NT2/D1 (cell line): ENCODE measurements at regions not wholly inside any gene's neighbourhood (a gene's known extent, or its start where the extent isn't known, plus 50 kb on each side); places are given as distances from the start of the nearest gene placed in this dataset.

Experiments
- DNase-seq: peaks from one replicate; pipeline ENCODE4 v3.0.0-alpha.2; 2011; ENCODE audit warnings: low read depth, low spot score
- H3K27me3 ChIP-seq: 2 replicates; pipeline ENCODE4 v1.6.0; 2011; ENCODE audit warnings: mild to moderate bottlenecking; ENCODE audit not compliant: insufficient read length, insufficient read depth
- H3K36me3 ChIP-seq: 2 replicates; pipeline ENCODE4 v1.6.1; 2011; ENCODE audit warnings: mild to moderate bottlenecking, low read length, mixed read lengths; ENCODE audit not compliant: insufficient read depth, insufficient read length
- H3K4me1 ChIP-seq: 2 replicates; pipeline ENCODE4 v1.5.1; 2011; ENCODE audit not compliant: insufficient read depth, insufficient read length
- H3K4me3 ChIP-seq: 2 replicates; pipeline ENCODE4 v1.5.1; 2011; ENCODE audit warnings: low read depth; ENCODE audit not compliant: insufficient read length
- H3K9ac ChIP-seq: 2 replicates; pipeline ENCODE4 v1.6.0; 2011; ENCODE audit warnings: low read depth; ENCODE audit not compliant: insufficient read length
- H3K9me3 ChIP-seq: 2 replicates; pipeline ENCODE4 v1.5.1; 2011; ENCODE audit warnings: mild to moderate bottlenecking, low read length; ENCODE audit not compliant: insufficient read depth
- SUZ12 ChIP-seq: IDR thresholded peaks from 2 replicates; pipeline ENCODE4 v1.6.1; 2011; ENCODE audit not compliant: insufficient read length, insufficient read depth; ENCODE audit errors: extremely low read depth
- YY1 ChIP-seq: IDR thresholded peaks from 2 replicates; pipeline ENCODE4 v1.6.1; 2011; ENCODE audit not compliant: insufficient read length, insufficient read depth
- ZNF274 ChIP-seq: IDR thresholded peaks from 2 replicates; pipeline ENCODE4 v1.6.1; 2011; ENCODE audit warnings: mild to moderate bottlenecking, low read depth, low read length

DNA sequence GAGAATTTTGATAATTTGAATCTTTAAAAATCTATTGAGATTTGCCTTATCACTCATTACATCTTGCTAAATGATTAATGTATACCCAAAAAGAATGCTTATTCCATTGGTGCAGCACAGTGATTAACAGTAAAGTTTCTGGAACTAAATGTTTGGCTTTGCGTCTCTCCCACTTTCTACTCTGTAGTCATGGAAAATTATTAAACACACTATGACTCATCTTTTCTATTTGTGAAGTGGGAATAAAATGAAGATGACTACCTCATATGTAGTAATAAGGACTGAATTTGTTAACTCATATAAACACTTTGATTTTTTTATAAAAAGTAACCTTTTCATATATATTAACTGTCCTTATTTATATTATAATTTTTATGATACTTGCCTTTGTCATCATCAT is 118.1 kb downstream of the RERGL start:
- Histone ChIP-seq H3K9me3 (no peaks in the 10 kb centered on the region), H3K27me3 (no peaks in the 10 kb centered on the region), H3K4me3 (no peak overlapping the region), H3K36me3 (no peaks in the 10 kb centered on the region), H3K4me1 (no peaks in the 10 kb centered on the region), H3K9ac (no peak overlapping the region)
- DNase-seq = no peak
- TF ChIP-seq ZNF274 (no peak), YY1 (no peak), SUZ12 (no peak)

DNA sequence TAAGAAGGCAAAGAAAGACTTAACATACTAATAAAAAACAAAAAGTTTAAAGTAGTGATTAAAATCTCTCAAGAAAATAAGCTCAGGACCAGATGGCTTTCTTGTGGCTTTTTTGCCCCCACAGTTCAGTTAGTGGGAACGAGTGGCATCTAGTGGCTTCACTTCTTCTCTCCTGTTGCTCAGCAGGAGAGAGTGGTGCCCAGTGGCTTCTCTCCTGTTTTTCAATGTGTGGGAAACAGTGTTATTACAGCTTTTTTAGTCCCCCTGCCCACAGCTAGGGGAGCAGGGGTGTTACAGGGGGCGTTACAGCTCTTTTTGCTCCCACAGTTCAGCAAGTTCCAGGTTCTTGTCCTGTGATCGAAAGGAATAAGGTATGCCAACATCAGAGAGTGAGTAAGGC is 135.2 kb downstream of the RERGL start:
- Histone ChIP-seq H3K4me1 (no peaks in the 10 kb centered on the region), H3K9me3 (no peaks in the 10 kb centered on the region), H3K27me3 (no peaks in the 10 kb centered on the region), H3K9ac (no peak overlapping the region), H3K4me3 (no peak overlapping the region), H3K36me3 (no peaks in the 10 kb centered on the region)
- TF ChIP-seq YY1 (no peak), SUZ12 (no peak), ZNF274 (no peak)
- no peak for DNase-seq

DNA sequence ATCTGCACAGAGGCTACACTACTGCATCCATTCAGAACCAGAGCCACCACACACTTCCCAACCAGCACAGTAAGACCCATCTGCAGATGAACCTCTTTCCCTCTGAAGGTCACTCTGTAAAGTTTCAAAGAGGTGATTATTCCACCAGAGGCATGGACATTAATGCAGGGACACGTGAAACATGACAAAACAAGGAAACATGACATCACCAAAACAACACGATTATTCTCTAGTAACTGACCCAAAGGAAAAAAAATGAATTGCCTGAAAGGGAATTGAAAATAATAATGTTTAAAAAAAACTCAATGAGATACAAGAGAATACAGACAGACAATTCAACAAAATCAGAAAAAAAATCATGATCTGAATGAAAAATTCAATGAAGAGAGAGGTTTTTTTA is 139.1 kb downstream of the RERGL start:
- no peak for DNase-seq
- Histone ChIP-seq H3K4me3 (no peak overlapping the region), H3K36me3 (no peaks in the 10 kb centered on the region), H3K9me3 (no peaks in the 10 kb centered on the region), H3K4me1 (no peaks in the 10 kb centered on the region), H3K27me3 (no peaks in the 10 kb centered on the region), H3K9ac (no peak overlapping the region)
- TF ChIP-seq ZNF274 (no peak), YY1 (no peak), SUZ12 (no peak)

DNA sequence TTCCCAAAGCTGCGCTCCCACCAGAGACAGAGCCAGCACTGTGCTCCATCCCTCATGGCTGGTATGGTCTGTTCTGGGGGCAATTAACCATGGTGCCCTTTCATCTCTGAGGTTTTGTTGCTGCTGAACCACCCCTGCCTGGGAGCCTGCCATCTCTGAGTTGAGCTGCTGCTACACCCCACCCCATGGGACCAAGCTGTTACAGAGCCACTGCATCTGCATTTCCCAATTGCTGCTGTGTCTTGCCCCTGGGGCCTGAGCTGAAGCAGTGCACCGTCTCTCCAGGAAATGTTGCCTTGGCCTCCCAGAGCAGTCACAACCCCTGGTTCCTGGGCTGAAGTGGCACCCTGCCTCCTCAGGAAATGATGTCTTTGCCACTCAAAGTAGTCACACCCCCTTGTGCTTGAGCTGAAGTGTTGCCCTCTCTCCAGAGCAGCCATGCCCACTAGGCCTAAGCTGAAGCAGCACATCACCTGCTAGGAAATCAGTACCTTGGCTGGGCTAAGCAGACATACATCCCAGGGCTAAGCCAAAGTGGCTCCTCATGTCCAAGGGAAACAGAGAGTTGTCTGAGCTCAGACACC is 140.3 kb downstream of the RERGL start:
- no peaks in the 10 kb centered on the region for H3K9me3 ChIP-seq
- H3K36me3 ChIP-seq = no peaks in the 10 kb centered on the region
- H3K9ac ChIP-seq = no peak overlapping the region
- TF ChIP-seq YY1 (no peak), SUZ12 (no peak), ZNF274 (no peak)
- no peak overlapping the region for H3K4me3 ChIP-seq
- no peaks in the 10 kb centered on the region for H3K4me1 ChIP-seq
- DNase-seq = no peak
- no peaks in the 10 kb centered on the region for H3K27me3 ChIP-seq

DNA sequence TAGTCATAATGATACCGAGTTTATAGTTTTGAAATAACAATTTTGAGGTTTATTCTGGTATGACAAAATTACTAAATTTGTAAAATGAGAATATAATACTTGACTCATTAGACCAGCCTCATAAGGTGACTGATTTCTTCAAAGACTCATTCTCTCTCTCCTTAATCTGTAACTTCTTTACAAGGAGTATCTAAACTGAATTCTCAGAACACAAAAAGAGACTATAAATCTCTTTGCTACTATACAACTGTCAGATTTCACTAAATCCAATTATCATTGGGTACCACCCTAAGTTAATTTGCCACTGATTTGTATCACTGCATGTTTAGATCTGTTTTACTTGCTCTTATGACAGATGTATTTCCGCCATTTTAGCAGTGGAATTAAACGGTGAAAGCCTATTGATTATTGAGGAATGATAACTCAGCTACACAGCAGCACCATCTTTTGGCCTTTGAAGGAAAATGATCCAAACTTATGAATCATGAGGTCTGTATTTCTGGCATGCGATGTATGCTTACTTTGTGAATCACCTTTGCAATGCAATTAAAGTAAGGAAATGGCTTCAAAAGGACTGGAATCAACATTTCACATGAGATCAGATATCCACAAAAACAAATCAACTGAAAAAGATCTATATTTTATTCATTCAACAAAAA is 161.2 kb downstream of the RERGL start:
- no peak overlapping the region for H3K4me3 ChIP-seq
- no peaks in the 10 kb centered on the region for H3K27me3 ChIP-seq
- H3K9me3 ChIP-seq = no peaks in the 10 kb centered on the region
- H3K9ac ChIP-seq = no peak overlapping the region
- H3K4me1 ChIP-seq = no peaks in the 10 kb centered on the region
- DNase-seq = peak; percentile 15
- H3K36me3 ChIP-seq = no peaks in the 10 kb centered on the region
- TF ChIP-seq ZNF274 (no peak), YY1 (no peak), SUZ12 (no peak)

DNA sequence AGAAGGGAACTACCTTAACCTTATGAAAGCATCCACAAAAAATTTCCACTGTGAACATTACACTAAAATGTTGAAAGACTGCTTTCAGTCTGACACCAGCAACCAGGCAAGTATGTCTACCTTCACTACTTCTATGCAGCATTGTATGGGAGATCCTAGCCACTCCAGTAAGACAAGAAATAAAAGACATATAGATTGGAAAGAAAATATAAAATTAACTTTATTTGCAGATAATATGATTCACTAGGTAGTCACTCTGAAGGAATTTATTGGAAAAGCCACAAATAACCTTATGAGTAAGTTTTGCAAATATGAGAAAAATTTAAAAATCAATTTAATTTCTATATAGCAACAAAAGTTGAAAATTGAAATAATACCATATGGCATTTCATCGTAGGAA is 172.0 kb downstream of the RERGL start:
- H3K27me3 ChIP-seq = no peaks in the 10 kb centered on the region
- no peak for DNase-seq
- H3K9me3 ChIP-seq = no peaks in the 10 kb centered on the region
- no peaks in the 10 kb centered on the region for H3K36me3 ChIP-seq
- no peak overlapping the region for H3K4me3 ChIP-seq
- H3K4me1 ChIP-seq = no peaks in the 10 kb centered on the region
- TF ChIP-seq YY1 (no peak), ZNF274 (no peak), SUZ12 (no peak)
- H3K9ac ChIP-seq = no peak overlapping the region

DNA sequence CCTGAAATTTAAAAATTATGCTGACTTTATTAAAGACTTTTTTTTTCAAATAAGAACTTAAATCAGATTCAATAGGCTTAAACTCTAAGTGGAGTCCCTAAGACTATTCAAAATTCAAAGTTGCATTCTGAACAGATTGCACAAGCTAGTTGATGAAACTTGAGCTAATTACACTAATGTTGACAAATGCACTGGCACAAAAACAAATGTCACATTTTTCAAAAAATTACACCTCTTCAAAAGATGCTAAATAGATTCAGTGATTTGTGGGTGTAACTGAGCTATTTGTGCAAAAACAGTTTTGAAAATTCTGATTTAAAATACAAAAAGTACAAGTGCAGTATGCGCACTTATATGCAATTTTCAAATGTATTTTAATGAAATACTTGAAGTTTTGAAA is 205.4 kb downstream of the RERGL start:
- no peak for DNase-seq
- Histone ChIP-seq H3K9ac (no peak overlapping the region), H3K36me3 (no peaks in the 10 kb centered on the region), H3K27me3 (no peaks in the 10 kb centered on the region), H3K4me3 (no peak overlapping the region), H3K4me1 (no peaks in the 10 kb centered on the region), H3K9me3 (no peaks in the 10 kb centered on the region)
- TF ChIP-seq ZNF274 (no peak), YY1 (no peak), SUZ12 (no peak)
